ENCODE measurements at regions not wholly inside any gene's neighbourhood (a gene's known extent, or its start where the extent isn't known, plus 50 kb on each side); places are given as distances from the start of the nearest gene placed in this dataset.
"Not testable (repeated sequence)": the region's sequence is repeated elsewhere in the genome, so short reads cannot be mapped to it uniquely, and the experiment has no call there.

GRCh38 chr6:60524770-60525169 lies 1761.3 kb downstream of the KHDRBS2 start:
- DNase-seq; H3K4me2 ChIP-seq (ENCODE audit: low read depth, low read length, poor library complexity, severe bottlenecking); H4K20me1 ChIP-seq (ENCODE audit: insufficient read depth, low read depth, low read length); H3K9me3 ChIP-seq (ENCODE audit: low read length); H3K4me1 ChIP-seq (ENCODE audit: low read length); H3K79me2 ChIP-seq (ENCODE audit: low read length); H3K36me3 ChIP-seq (ENCODE audit: insufficient read depth, low read length); H3K4me3 ChIP-seq (ENCODE audit: low read length); H3K27ac ChIP-seq (ENCODE audit: low read length); H3K27me3 ChIP-seq (ENCODE audit: low read length); H3K9ac ChIP-seq (ENCODE audit: low read length); H3K9me2 ChIP-seq (replicated peaks; ENCODE audit: insufficient read depth, low read length); H2AFZ ChIP-seq (ENCODE audit: low read length): not testable (repeated sequence)

- H3K9me2 ChIP-seq (replicated peaks; ENCODE audit: insufficient read depth, low read length); H4K20me1 ChIP-seq (ENCODE audit: insufficient read depth, low read depth, low read length); H3K9ac ChIP-seq (ENCODE audit: low read length); H3K36me3 ChIP-seq (ENCODE audit: insufficient read depth, low read length); H3K4me2 ChIP-seq (ENCODE audit: low read depth, low read length, poor library complexity, severe bottlenecking); H3K4me1 ChIP-seq (ENCODE audit: low read length); H3K27ac ChIP-seq (ENCODE audit: low read length); H3K9me3 ChIP-seq (ENCODE audit: low read length); H3K79me2 ChIP-seq (ENCODE audit: low read length); H3K4me3 ChIP-seq (ENCODE audit: low read length); H2AFZ ChIP-seq (ENCODE audit: low read length); H3K27me3 ChIP-seq (ENCODE audit: low read length): not testable (repeated sequence)
- peak; percentile 44 for DNase-seq
Measured at GRCh38 chr6:60477747-60478146, 1808.3 kb downstream of the KHDRBS2 start.

GRCh38 chr6:60473805-60474204 lies 1812.2 kb downstream of the KHDRBS2 start:
- not testable (repeated sequence) for H3K9me3 ChIP-seq (ENCODE audit: low read length); H3K27ac ChIP-seq (ENCODE audit: low read length); H3K27me3 ChIP-seq (ENCODE audit: low read length); H2AFZ ChIP-seq (ENCODE audit: low read length); H3K9ac ChIP-seq (ENCODE audit: low read length); DNase-seq; H3K4me2 ChIP-seq (ENCODE audit: low read depth, low read length, poor library complexity, severe bottlenecking); H3K79me2 ChIP-seq (ENCODE audit: low read length); H3K4me1 ChIP-seq (ENCODE audit: low read length); H3K36me3 ChIP-seq (ENCODE audit: insufficient read depth, low read length); H3K9me2 ChIP-seq (replicated peaks; ENCODE audit: insufficient read depth, low read length); H4K20me1 ChIP-seq (ENCODE audit: insufficient read depth, low read depth, low read length); H3K4me3 ChIP-seq (ENCODE audit: low read length)

GRCh38 chr6:60471426-60471825 lies 1814.6 kb downstream of the KHDRBS2 start:
- not testable (repeated sequence) for H3K4me2 ChIP-seq (ENCODE audit: low read depth, low read length, poor library complexity, severe bottlenecking); H3K27me3 ChIP-seq (ENCODE audit: low read length); H2AFZ ChIP-seq (ENCODE audit: low read length); H3K9me3 ChIP-seq (ENCODE audit: low read length); H3K9ac ChIP-seq (ENCODE audit: low read length); H3K4me1 ChIP-seq (ENCODE audit: low read length); H3K27ac ChIP-seq (ENCODE audit: low read length); H3K9me2 ChIP-seq (replicated peaks; ENCODE audit: insufficient read depth, low read length); DNase-seq; H3K79me2 ChIP-seq (ENCODE audit: low read length); H4K20me1 ChIP-seq (ENCODE audit: insufficient read depth, low read depth, low read length); H3K4me3 ChIP-seq (ENCODE audit: low read length); H3K36me3 ChIP-seq (ENCODE audit: insufficient read depth, low read length)

- H3K79me2 ChIP-seq (ENCODE audit: low read length): not testable (repeated sequence)
Measured at GRCh38 chr6:60450428-60450827, 1835.6 kb downstream of the KHDRBS2 start.

GRCh38 chr6:60444532-60444931 lies 1841.5 kb downstream of the KHDRBS2 start:
- not testable (repeated sequence) for H3K79me2 ChIP-seq (ENCODE audit: low read length); H3K9ac ChIP-seq (ENCODE audit: low read length); H3K9me2 ChIP-seq (replicated peaks; ENCODE audit: insufficient read depth, low read length); H3K27me3 ChIP-seq (ENCODE audit: low read length); H3K4me2 ChIP-seq (ENCODE audit: low read depth, low read length, poor library complexity, severe bottlenecking); H3K36me3 ChIP-seq (ENCODE audit: insufficient read depth, low read length); H3K4me3 ChIP-seq (ENCODE audit: low read length); H3K27ac ChIP-seq (ENCODE audit: low read length); H4K20me1 ChIP-seq (ENCODE audit: insufficient read depth, low read depth, low read length); H3K4me1 ChIP-seq (ENCODE audit: low read length); H3K9me3 ChIP-seq (ENCODE audit: low read length); H2AFZ ChIP-seq (ENCODE audit: low read length)
- peak; percentile 42 for DNase-seq

More at GRCh38 chr6:60450428-60450827, 1835.6 kb downstream of the KHDRBS2 start:
- not testable (repeated sequence) for H3K4me3 ChIP-seq (ENCODE audit: low read length); H3K27ac ChIP-seq (ENCODE audit: low read length); H2AFZ ChIP-seq (ENCODE audit: low read length); H3K9me2 ChIP-seq (replicated peaks; ENCODE audit: insufficient read depth, low read length); H3K9me3 ChIP-seq (ENCODE audit: low read length); H4K20me1 ChIP-seq (ENCODE audit: insufficient read depth, low read depth, low read length); DNase-seq; H3K4me2 ChIP-seq (ENCODE audit: low read depth, low read length, poor library complexity, severe bottlenecking); H3K36me3 ChIP-seq (ENCODE audit: insufficient read depth, low read length); H3K27me3 ChIP-seq (ENCODE audit: low read length); H3K9ac ChIP-seq (ENCODE audit: low read length); H3K4me1 ChIP-seq (ENCODE audit: low read length)

GRCh38 chr6:60439709-60440108 lies 1846.3 kb downstream of the KHDRBS2 start:
- H3K79me2 ChIP-seq (ENCODE audit: low read length); H2AFZ ChIP-seq (ENCODE audit: low read length); H3K4me3 ChIP-seq (ENCODE audit: low read length); H3K9me2 ChIP-seq (replicated peaks; ENCODE audit: insufficient read depth, low read length); H3K36me3 ChIP-seq (ENCODE audit: insufficient read depth, low read length); H3K4me2 ChIP-seq (ENCODE audit: low read depth, low read length, poor library complexity, severe bottlenecking); H3K9me3 ChIP-seq (ENCODE audit: low read length); H3K4me1 ChIP-seq (ENCODE audit: low read length); H3K27ac ChIP-seq (ENCODE audit: low read length); H4K20me1 ChIP-seq (ENCODE audit: insufficient read depth, low read depth, low read length); H3K27me3 ChIP-seq (ENCODE audit: low read length); H3K9ac ChIP-seq (ENCODE audit: low read length); DNase-seq: not testable (repeated sequence)

GRCh38 chr6:60422691-60423090 lies 1863.3 kb downstream of the KHDRBS2 start:
- not testable (repeated sequence) for H2AFZ ChIP-seq (ENCODE audit: low read length); H3K4me1 ChIP-seq (ENCODE audit: low read length); H3K4me3 ChIP-seq (ENCODE audit: low read length); H3K27ac ChIP-seq (ENCODE audit: low read length); H4K20me1 ChIP-seq (ENCODE audit: insufficient read depth, low read depth, low read length); DNase-seq; H3K9me2 ChIP-seq (replicated peaks; ENCODE audit: insufficient read depth, low read length); H3K9ac ChIP-seq (ENCODE audit: low read length); H3K9me3 ChIP-seq (ENCODE audit: low read length); H3K27me3 ChIP-seq (ENCODE audit: low read length); H3K36me3 ChIP-seq (ENCODE audit: insufficient read depth, low read length); H3K79me2 ChIP-seq (ENCODE audit: low read length); H3K4me2 ChIP-seq (ENCODE audit: low read depth, low read length, poor library complexity, severe bottlenecking)

GRCh38 chr6:60416118-60416517 lies 1869.9 kb downstream of the KHDRBS2 start:
- H3K9ac ChIP-seq (ENCODE audit: low read length); H2AFZ ChIP-seq (ENCODE audit: low read length); H3K27ac ChIP-seq (ENCODE audit: low read length); H3K4me2 ChIP-seq (ENCODE audit: low read depth, low read length, poor library complexity, severe bottlenecking); H3K79me2 ChIP-seq (ENCODE audit: low read length); H3K36me3 ChIP-seq (ENCODE audit: insufficient read depth, low read length); H3K27me3 ChIP-seq (ENCODE audit: low read length); H4K20me1 ChIP-seq (ENCODE audit: insufficient read depth, low read depth, low read length); DNase-seq; H3K4me3 ChIP-seq (ENCODE audit: low read length); H3K9me3 ChIP-seq (ENCODE audit: low read length); H3K9me2 ChIP-seq (replicated peaks; ENCODE audit: insufficient read depth, low read length); H3K4me1 ChIP-seq (ENCODE audit: low read length): not testable (repeated sequence)

All from Karpas-422 (cell line).